IMR-90 (cell line): ENCODE measurements at regions not wholly inside any gene's neighbourhood (a gene's known extent, or its start where the extent isn't known, plus 50 kb on each side); places are given as distances from the start of the nearest gene placed in this dataset.
A peak's percentile ranks its signal among the peaks of the same experiment; 100 is the strongest.

Experiments used
- ATAC-seq: fragments of 200-7000 bp; cut with Tn5 transposase; 2 replicates; pipeline ENCODE4 v1.9.1; 2020; ENCODE audit warnings: low read depth, mild to moderate bottlenecking, moderate library complexity
- BruUV-seq: library from RNA; stranded (reverse); fragments of 400-500 nt; replicated peaks from 2 replicates; lab custom pipeline; 2021; lab: Mats Ljungman, UMichigan
- CTCF ChIA-PET: fragments of 300-600 bp; formaldehyde crosslinking; extraction: SDS; loops from one replicate; lab custom pipeline; 2021; ENCODE audit warnings: antibody characterized with exemption; lab: Yijun Ruan, JAX
- POLR2A ChIA-PET: fragments of 300-600 bp; sonication (Branson Sonifier 250); formaldehyde crosslinking; loops from one replicate; lab custom pipeline; 2022; ENCODE audit warnings: antibody characterized with exemption; ENCODE audit not compliant: unreplicated experiment; lab: Charles Lee
- DNase-seq: peaks from one replicate; pipeline ENCODE4 v3.0.0; 2013
- H2AFZ ChIP-seq: replicated peaks from 2 replicates; pipeline ENCODE3; 2013; ENCODE audit warnings: low read length, mild to moderate bottlenecking; ENCODE audit not compliant: poor library complexity
- H2AK5ac ChIP-seq: 2 replicates; pipeline ENCODE4 v1.6.1; 2013; ENCODE audit warnings: low read depth, low read length, inconsistent platforms
- H2AK9ac ChIP-seq: replicated peaks from 2 replicates; pipeline ENCODE3; 2013; ENCODE audit warnings: mild to moderate bottlenecking, low read depth, low read length, moderate library complexity; ENCODE audit not compliant: poor library complexity
- H2BK120ac ChIP-seq: 2 replicates; pipeline ENCODE4 v1.6.1; 2013; ENCODE audit warnings: low read depth, low read length, inconsistent platforms
- H2BK15ac ChIP-seq: 3 replicates; pipeline ENCODE4 v1.6.1; 2013; ENCODE audit warnings: low read depth, low read length, inconsistent platforms
- H2BK20ac ChIP-seq: 2 replicates; pipeline ENCODE4 v1.6.1; 2013; ENCODE audit warnings: low read depth, mild to moderate bottlenecking, inconsistent platforms, low read length, moderate library complexity
- H2BK5ac ChIP-seq: 2 replicates; pipeline ENCODE4 v1.6.1; 2013; ENCODE audit warnings: mild to moderate bottlenecking, low read depth, low read length, inconsistent platforms; ENCODE audit not compliant: poor library complexity, severe bottlenecking
- H3K14ac ChIP-seq: replicated peaks from 2 replicates; pipeline ENCODE4 v1.6.1; 2013; ENCODE audit warnings: low read depth, low read length, inconsistent platforms
- H3K18ac ChIP-seq: 2 replicates; pipeline ENCODE4 v1.6.1; 2013; ENCODE audit warnings: low read depth, low read length, control low read depth
- H3K23ac ChIP-seq: 2 replicates; pipeline ENCODE4 v1.6.1; 2013; ENCODE audit warnings: low read depth, low read length, inconsistent platforms
- H3K27ac ChIP-seq: 2 replicates; pipeline ENCODE4 v1.5.1; 2013; ENCODE audit warnings: mild to moderate bottlenecking, control low read depth, low read length; ENCODE audit not compliant: insufficient read depth
- H3K27me3 ChIP-seq: 2 replicates; pipeline ENCODE4 v1.6.1; 2013; ENCODE audit warnings: low read length; ENCODE audit not compliant: control insufficient read depth, insufficient read depth
- H3K36me3 ChIP-seq: 2 replicates; pipeline ENCODE4 v1.6.1; 2013; ENCODE audit warnings: low read length, mixed read lengths; ENCODE audit not compliant: control insufficient read depth, insufficient read depth
- H3K4ac ChIP-seq: 2 replicates; pipeline ENCODE4 v1.6.1; 2013; ENCODE audit warnings: low read depth, low read length, inconsistent platforms
- H3K4me1 ChIP-seq: 2 replicates; pipeline ENCODE4 v1.6.1; 2013; ENCODE audit warnings: low read length, mixed read lengths; ENCODE audit not compliant: control insufficient read depth, insufficient read depth
- H3K4me2 ChIP-seq: 2 replicates; pipeline ENCODE4 v1.6.1; 2013; ENCODE audit warnings: low read depth, mild to moderate bottlenecking, control low read depth, low read length, moderate library complexity
- H3K4me3 ChIP-seq: 2 replicates; pipeline ENCODE4 v1.5.1; 2013; ENCODE audit warnings: low read depth, mild to moderate bottlenecking, control low read depth, low read length, moderate library complexity; ENCODE audit not compliant: insufficient read depth
- H3K56ac ChIP-seq: 2 replicates; pipeline ENCODE4 v1.6.1; 2013; ENCODE audit warnings: low read length, inconsistent platforms; ENCODE audit not compliant: insufficient read depth; ENCODE audit errors: extremely low read depth
- H3K79me1 ChIP-seq, 2 experiments: 2 replicates each; pipeline ENCODE4 v1.6.1; 2013; ENCODE audit warnings: low read length in 2 of 2, inconsistent platforms in 1 of 2, low read depth in 1 of 2
- H3K9ac ChIP-seq: 2 replicates; pipeline ENCODE4 v1.6.1; 2013; ENCODE audit warnings: low read depth, low read length, control low read depth
- H3K9me1 ChIP-seq: 2 replicates; pipeline ENCODE4 v1.6.1; 2013; ENCODE audit warnings: low read length, inconsistent platforms; ENCODE audit not compliant: insufficient read depth
- H3K9me3 ChIP-seq: 2 replicates; pipeline ENCODE4 v1.6.1; 2013; ENCODE audit warnings: low read length; ENCODE audit not compliant: control insufficient read depth, insufficient read depth
- H4K20me1 ChIP-seq: 2 replicates; pipeline ENCODE4 v1.6.1; 2013; ENCODE audit warnings: low read length, inconsistent platforms; ENCODE audit not compliant: insufficient read depth
- H4K5ac ChIP-seq: 2 replicates; pipeline ENCODE4 v1.6.1; 2013; ENCODE audit warnings: mild to moderate bottlenecking, low read depth, low read length, control low read depth
- H4K8ac ChIP-seq, 2 experiments: 2 replicates each; pipeline ENCODE4 v1.6.1; 2013; ENCODE audit warnings: low read depth in 2 of 2, low read length in 2 of 2, control low read depth in 1 of 2, inconsistent platforms in 1 of 2
- H4K91ac ChIP-seq: 2 replicates; pipeline ENCODE4 v1.6.1; 2013; ENCODE audit warnings: low read depth, low read length, inconsistent platforms; ENCODE audit not compliant: insufficient read depth
- MAFK ChIP-seq: IDR thresholded peaks from 2 replicates; pipeline ENCODE4 v1.6.1; 2012; ENCODE audit warnings: low read depth, low read length, improper control_type of control experiment
- MXI1 ChIP-seq: IDR thresholded peaks from 2 replicates; pipeline ENCODE4 v1.6.1; 2012; ENCODE audit warnings: low read depth, mild to moderate bottlenecking, low read length, moderate library complexity, borderline replicate concordance
- POLR2A ChIP-seq: IDR thresholded peaks from 2 replicates; pipeline ENCODE4 v1.6.1; 2012; ENCODE audit warnings: mild to moderate bottlenecking, low read depth, low read length
- RFX5 ChIP-seq: IDR thresholded peaks from 2 replicates; pipeline ENCODE4 v1.8.0; 2012; ENCODE audit warnings: low read depth, mild to moderate bottlenecking, low read length, moderate library complexity
- SMC3 ChIP-seq: fragments of 150-350 bp; IDR thresholded peaks from 2 replicates; pipeline ENCODE4 v1.6.1; 2016; ENCODE audit warnings: low read depth, mild to moderate bottlenecking, antibody characterized with exemption, low read length, moderate library complexity
- WGBS, 2 experiments: methylation state at CpG; one replicate each; pipeline versions ENCODE4 v1.1.5 to v1.1.7; 2013; ENCODE audit warnings: missing lambda C conversion rate in 2 of 2; ENCODE audit not compliant: insufficient read length in 1 of 2; ENCODE audit errors: extremely low coverage in 2 of 2; 5-methylcytosine and 5-hydroxymethylcytosine counted together
- dilution Hi-C: fragments of 300-500 bp; cut with HindIII; formaldehyde crosslinking; loops from one replicate; pipeline ENCODE4 v1.14.3; 2018; ENCODE audit warnings: low sequenced_read_pairs; ENCODE audit not compliant: unreplicated experiment
- in situ Hi-C: fragments of 300-500 bp; cut with MboI; formaldehyde crosslinking; loops from 3 replicates; pipeline ENCODE4 v1.14.3; 2019; ENCODE audit warnings: low sequenced_read_pairs, inconsistent platforms, mixed read lengths
- intact Hi-C: fragments of 100-400 bp; cut with micrococcal nuclease; formaldehyde crosslinking; loops from 2 replicates; pipeline ENCODE4 v1.10.0; 2022
- TF ChIP-seq, protein P1 (sequence below): fragments of 150-350 bp; IDR thresholded peaks from 2 replicates; pipeline ENCODE4 v1.6.1; 2017; ENCODE audit warnings: mild to moderate bottlenecking, antibody characterized with exemption, low read length, low read depth

DNA sequence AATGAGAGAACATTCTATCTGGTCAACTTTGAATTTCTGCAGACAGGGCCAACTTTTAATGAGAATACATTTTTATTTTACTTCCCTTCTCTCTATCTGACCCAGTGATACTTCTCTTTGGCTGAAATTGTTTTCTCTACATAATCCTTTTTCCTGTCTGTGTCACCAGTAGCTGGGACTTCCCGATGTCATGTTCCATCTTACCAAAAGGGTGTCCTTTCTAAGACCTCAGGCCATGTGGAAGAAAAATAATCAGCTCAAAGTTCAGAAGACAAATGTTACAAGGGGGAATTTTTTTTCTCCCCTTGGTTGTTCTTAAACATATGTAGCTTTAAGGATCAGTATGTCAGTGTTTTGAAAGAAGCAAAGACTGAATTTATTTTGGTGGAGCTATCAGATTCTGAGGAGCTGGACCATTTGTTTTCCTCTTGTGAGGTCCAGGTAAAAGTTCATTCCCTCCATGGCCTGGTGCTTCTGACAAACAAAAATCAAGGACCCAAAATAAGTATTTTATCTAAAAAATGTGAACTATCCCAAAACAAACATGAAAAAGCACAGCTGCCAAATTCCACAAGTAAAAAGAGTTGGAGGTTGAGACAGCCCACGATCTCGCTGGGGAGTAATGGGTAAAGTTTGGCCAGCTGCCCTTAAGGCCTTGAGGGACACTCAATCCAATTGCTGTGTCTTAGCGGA lies 859.4 kb upstream of the NR2F2 start:
- Histone ChIP-seq H3K4me3 (no peak overlapping the region), H3K4me1 (peaks cover 3% of the 10 kb centered on the region; the same call in 1 of the 2 replicates), H3K56ac (no peak overlapping the region), H3K18ac (peak overlapping the region; percentile 76; the same call in 1 of the 2 replicates), H3K4me2 (no peak overlapping the region), H4K91ac (no peak overlapping the region), H3K14ac (no peak overlapping the region), H2AK9ac (no peak overlapping the region), H3K23ac (no peak overlapping the region), H3K27ac (no peak overlapping the region), H2BK20ac (no peak overlapping the region), H2BK5ac (no peak overlapping the region), H3K9me3 (no peaks in the 10 kb centered on the region), H3K9ac (no peak overlapping the region), H3K9me1 (no peaks in the 10 kb centered on the region), H3K79me1 (no peaks in the 10 kb centered on the region), H4K8ac (no peak overlapping the region), H3K4ac (no peak overlapping the region), H3K36me3 (no peaks in the 10 kb centered on the region), H4K5ac (no peak overlapping the region), H2AFZ (no peak overlapping the region), H2BK15ac (no peak overlapping the region), H2AK5ac (no peak overlapping the region), H2BK120ac (no peak overlapping the region), H3K27me3 (no peaks in the 10 kb centered on the region), H4K20me1 (no peaks in the 10 kb centered on the region)
- DNase-seq (peak; percentile 6), ATAC-seq (no peak)
- intact Hi-C loops: no loop called here
- POLR2A ChIA-PET: no interaction called here
- TF ChIP-seq SMC3 (no peak), MXI1 (no peak), RFX5 (no peak), MAFK (no peak), POLR2A (no peak)
- TF ChIP-seq, protein P1, sequence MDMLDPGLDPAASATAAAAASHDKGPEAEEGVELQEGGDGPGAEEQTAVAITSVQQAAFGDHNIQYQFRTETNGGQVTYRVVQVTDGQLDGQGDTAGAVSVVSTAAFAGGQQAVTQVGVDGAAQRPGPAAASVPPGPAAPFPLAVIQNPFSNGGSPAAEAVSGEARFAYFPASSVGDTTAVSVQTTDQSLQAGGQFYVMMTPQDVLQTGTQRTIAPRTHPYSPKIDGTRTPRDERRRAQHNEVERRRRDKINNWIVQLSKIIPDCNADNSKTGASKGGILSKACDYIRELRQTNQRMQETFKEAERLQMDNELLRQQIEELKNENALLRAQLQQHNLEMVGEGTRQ: no peak
- WGBS, 2 experiments: no CpG with 5 or more reads among the region's 4 CpGs
- dilution Hi-C loops: no loop called here
- CTCF ChIA-PET: interaction anchor here (1.0 to 1.7 kb wide), 2 partner anchors 20 to 57 kb away, joined by 3 to 6 read pairs; no protein-coding TSS in a partner anchor
- BruUV-seq: no TSS peak
- in situ Hi-C loops: no loop called here
